ENCODE measurements at regions not wholly inside any gene's neighbourhood (a gene's known extent, or its start where the extent isn't known, plus 50 kb on each side); places are given as distances from the start of the nearest gene placed in this dataset.

DNA sequence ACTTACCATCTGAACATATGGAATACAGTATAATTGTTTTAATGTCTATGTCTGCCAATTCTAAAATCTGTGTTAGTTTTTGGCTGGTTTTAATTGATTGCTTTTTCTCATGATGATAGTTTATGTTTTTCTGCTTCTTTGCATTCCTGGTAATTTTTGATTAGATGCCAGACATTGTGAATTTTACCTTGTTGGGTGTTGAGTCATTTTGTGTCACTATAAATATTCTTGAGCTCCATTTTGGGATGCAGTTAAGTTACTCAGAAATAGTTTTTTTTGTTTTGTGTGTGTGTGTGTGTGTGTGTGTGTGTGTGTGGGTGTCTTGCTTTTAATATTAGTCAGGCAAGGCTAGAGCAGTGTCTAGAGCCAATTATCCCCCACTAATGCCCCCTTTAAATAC, 818.8 kb upstream of the NR2F2 start:
- TF ChIP-seq SUZ12 (IDR thresholded peaks at IDR 0.05; ENCODE audit: extremely low read depth, insufficient read depth, insufficient read length), result no peak
- no peak for TF ChIP-seq YY1 (IDR thresholded peaks at IDR 0.05; ENCODE audit: insufficient read depth, insufficient read length)
